ENCODE measurements at regions not wholly inside any gene's neighbourhood (a gene's known extent, or its start where the extent isn't known, plus 50 kb on each side); places are given as distances from the start of the nearest gene placed in this dataset.

DNA sequence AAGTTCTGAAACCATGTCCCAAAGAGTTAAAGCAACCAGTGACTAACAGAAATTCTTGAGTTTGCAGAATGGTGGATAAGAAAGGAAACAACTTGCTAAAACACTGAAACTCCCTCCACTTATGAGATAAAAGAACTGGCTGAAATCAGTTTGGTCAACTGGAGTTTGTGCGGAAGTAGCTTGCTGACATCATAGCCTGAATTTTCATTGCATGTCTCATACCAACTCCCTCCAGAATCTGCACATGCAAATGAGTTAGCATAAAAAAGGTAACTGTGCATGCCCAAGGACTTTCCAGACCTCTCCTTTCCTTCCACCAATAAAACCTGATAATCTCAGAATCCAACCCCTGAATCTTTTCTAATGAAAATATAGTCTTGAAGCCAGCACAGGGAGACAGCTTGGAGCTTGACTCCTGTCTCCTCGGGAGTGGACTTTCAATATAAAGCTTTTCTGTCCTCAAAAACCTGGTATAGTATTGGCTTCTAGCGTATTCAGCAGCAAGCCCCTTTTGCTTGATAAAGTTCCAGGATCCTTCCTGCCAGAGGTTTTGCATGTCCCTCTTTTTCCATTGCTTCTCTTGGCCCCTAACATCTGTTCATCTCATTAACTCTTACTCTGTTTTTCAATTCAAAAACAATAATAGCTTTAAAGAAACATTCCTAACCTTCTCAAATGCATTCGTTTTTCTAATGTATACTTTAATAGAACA lies 785.8 kb upstream of the ADGRL4 start:
- TF ChIP-seq, protein P1, sequence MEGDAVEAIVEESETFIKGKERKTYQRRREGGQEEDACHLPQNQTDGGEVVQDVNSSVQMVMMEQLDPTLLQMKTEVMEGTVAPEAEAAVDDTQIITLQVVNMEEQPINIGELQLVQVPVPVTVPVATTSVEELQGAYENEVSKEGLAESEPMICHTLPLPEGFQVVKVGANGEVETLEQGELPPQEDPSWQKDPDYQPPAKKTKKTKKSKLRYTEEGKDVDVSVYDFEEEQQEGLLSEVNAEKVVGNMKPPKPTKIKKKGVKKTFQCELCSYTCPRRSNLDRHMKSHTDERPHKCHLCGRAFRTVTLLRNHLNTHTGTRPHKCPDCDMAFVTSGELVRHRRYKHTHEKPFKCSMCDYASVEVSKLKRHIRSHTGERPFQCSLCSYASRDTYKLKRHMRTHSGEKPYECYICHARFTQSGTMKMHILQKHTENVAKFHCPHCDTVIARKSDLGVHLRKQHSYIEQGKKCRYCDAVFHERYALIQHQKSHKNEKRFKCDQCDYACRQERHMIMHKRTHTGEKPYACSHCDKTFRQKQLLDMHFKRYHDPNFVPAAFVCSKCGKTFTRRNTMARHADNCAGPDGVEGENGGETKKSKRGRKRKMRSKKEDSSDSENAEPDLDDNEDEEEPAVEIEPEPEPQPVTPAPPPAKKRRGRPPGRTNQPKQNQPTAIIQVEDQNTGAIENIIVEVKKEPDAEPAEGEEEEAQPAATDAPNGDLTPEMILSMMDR (IDR thresholded peaks at IDR 0.05 in 8 of 11, conservative IDR thresholded peaks at IDR 0.05 in 3 of 11), result no peak
- no peak for TF ChIP-seq POLR2A (IDR thresholded peaks at IDR 0.05)
